GM12878 (cell line): ENCODE measurements at regions not wholly inside any gene's neighbourhood (a gene's known extent, or its start where the extent isn't known, plus 50 kb on each side); places are given as distances from the start of the nearest gene placed in this dataset.

Source experiments
- ATAC-seq: fragments of 200-7000 bp; cut with Tn5 transposase; 3 replicates; pipeline ENCODE4 v1.9.1; 2020; ENCODE audit warnings: mild to moderate bottlenecking, moderate library complexity
- BruUV-seq: library from RNA; stranded (reverse); fragments of 400-500 nt; replicated peaks from 2 replicates; lab custom pipeline; 2021; lab: Mats Ljungman, UMichigan
- CTCF ChIA-PET: fragments of 300-600 bp; sonication (Branson Sonifier 250); formaldehyde crosslinking; extraction: SDS; loops from one replicate; lab custom pipeline; 2021; ENCODE audit warnings: inconsistent platforms; lab: Yijun Ruan, JAX
- POLR2A ChIA-PET: fragments of 350-600 bp; formaldehyde crosslinking; extraction: SDS; loops from one replicate; lab custom pipeline; 2021; ENCODE audit warnings: inconsistent platforms; lab: Charles Lee
- RAD21 ChIA-PET: fragments of 300-600 bp; sonication (Branson Sonifier 250); formaldehyde crosslinking; loops from one replicate; lab custom pipeline; 2023; ENCODE audit warnings: antibody characterized with exemption; ENCODE audit not compliant: unreplicated experiment; lab: Charles Lee
- SMC1A ChIA-PET: fragments of 300-600 bp; sonication (Branson Sonifier 250); formaldehyde crosslinking; loops from one replicate; lab custom pipeline; 2023; ENCODE audit not compliant: unreplicated experiment, uncharacterized antibody; lab: Charles Lee
- DNase-seq: peaks from one replicate; pipeline ENCODE4 v3.0.0-alpha.2; 2011; ENCODE audit warnings: low read depth, low spot score
- FAIRE-seq: peaks from 3 replicates; lab custom pipeline; 2011; peaks lifted over from hg19 to GRCh38; lab: Jason Lieb, UNC
- H2AFZ ChIP-seq: 2 replicates; pipeline ENCODE4 v1.6.0; 2011; ENCODE audit warnings: low read depth, low read length, control low read depth; ENCODE audit not compliant: control insufficient read depth
- H3K27ac ChIP-seq: 2 replicates; pipeline ENCODE4 v1.5.1; 2011; ENCODE audit warnings: control low read depth; ENCODE audit not compliant: control insufficient read depth, insufficient read depth
- H3K27me3 ChIP-seq, 2 experiments: replicated peaks in 1 of 2; 2 replicates each; pipeline versions ENCODE4 v1.6.0 to v1.6.1; 2011; ENCODE audit warnings: low read length in 1 of 2; ENCODE audit not compliant: control insufficient read depth in 2 of 2, insufficient read depth in 2 of 2
- H3K36me3 ChIP-seq, 2 experiments: 2 replicates each; pipeline ENCODE4 v1.5.1; 2011; ENCODE audit warnings: low read length in 1 of 2; ENCODE audit not compliant: control insufficient read depth in 2 of 2, insufficient read depth in 2 of 2
- H3K4me1 ChIP-seq: 2 replicates; pipeline ENCODE4 v1.6.1; 2011; ENCODE audit warnings: mild to moderate bottlenecking, low read length, moderate library complexity, mixed read lengths; ENCODE audit not compliant: control insufficient read depth, insufficient read depth
- H3K4me2 ChIP-seq: 2 replicates; pipeline ENCODE4 v1.6.0; 2011; ENCODE audit warnings: control low read depth; ENCODE audit not compliant: control insufficient read depth, insufficient read depth
- H3K4me3 ChIP-seq: fragments of 200-600 bp; sonication (generic); 2 replicates; pipeline ENCODE4 v1.5.1; 2016
- H3K79me2 ChIP-seq: 2 replicates; pipeline ENCODE4 v1.6.0; 2011; ENCODE audit warnings: low read length; ENCODE audit not compliant: control insufficient read depth, insufficient read depth
- H3K9ac ChIP-seq: 2 replicates; pipeline ENCODE4 v1.8.0; 2011; ENCODE audit warnings: low read length, control low read depth, mixed read lengths; ENCODE audit not compliant: control insufficient read depth, insufficient read depth
- H3K9me3 ChIP-seq: replicated peaks from 3 replicates; pipeline ENCODE4 v1.5.1; 2011; ENCODE audit warnings: mild to moderate bottlenecking, low read length; ENCODE audit not compliant: control insufficient read depth, insufficient read depth
- H4K20me1 ChIP-seq: 2 replicates; pipeline ENCODE4 v1.6.0; 2011; ENCODE audit not compliant: control insufficient read depth, insufficient read depth
- IRF3 ChIP-seq: fragments of 450-650 bp; IDR thresholded peaks from 2 replicates; pipeline ENCODE4 v1.6.1; 2014; ENCODE audit warnings: mild to moderate bottlenecking
- KDM1A ChIP-seq: fragments of 200-600 bp; sonication (generic); IDR thresholded peaks from 2 replicates; pipeline ENCODE4 v1.6.1; 2016; ENCODE audit warnings: borderline replicate concordance
- PAX5 ChIP-seq: IDR thresholded peaks from 2 replicates; pipeline ENCODE4 v1.6.1; 2011; ENCODE audit warnings: low read depth, low read length, borderline replicate concordance
- PAX8 ChIP-seq: fragments of 450-650 bp; IDR thresholded peaks from 2 replicates; pipeline ENCODE4 v1.6.1; 2017; ENCODE audit warnings: mild to moderate bottlenecking, moderate library complexity
- RELA ChIP-seq: fragments of 450-650 bp; IDR thresholded peaks from 2 replicates; pipeline ENCODE4 v1.8.0; 2014; ENCODE audit warnings: borderline replicate concordance; ENCODE audit not compliant: partially characterized antibody
- SKIL ChIP-seq: fragments of 450-650 bp; IDR thresholded peaks from 2 replicates; pipeline ENCODE4 v1.6.1; 2017; ENCODE audit warnings: mild to moderate bottlenecking, low read depth, inconsistent platforms; ENCODE audit not compliant: poor library complexity, severe bottlenecking
- SUZ12 ChIP-seq: fragments of 200-600 bp; sonication (generic); IDR thresholded peaks from one replicate; pipeline ENCODE4 v1.6.1; 2018; ENCODE audit warnings: antibody characterized with exemption, mild to moderate bottlenecking; ENCODE audit not compliant: unreplicated experiment
- TAF1 ChIP-seq: IDR thresholded peaks from 2 replicates; pipeline ENCODE4 v1.6.1; 2011; ENCODE audit warnings: mild to moderate bottlenecking, low read depth, low read length, borderline replicate concordance
- WGBS: methylation state at CpG from one replicate; pipeline ENCODE4 v1.1.6; 2016; ENCODE audit warnings: low lambda C conversion rate; ENCODE audit not compliant: insufficient replicate concordance, insufficient coverage; ENCODE audit errors: missing lambda C conversion rate; 5-methylcytosine and 5-hydroxymethylcytosine counted together
- in situ Hi-C: fragments of 300-500 bp; cut with MboI; formaldehyde crosslinking; loops from 9 replicates; pipeline ENCODE4 v1.14.3; 2018; ENCODE audit warnings: mixed read lengths
- intact Hi-C: fragments of 100-400 bp; cut with micrococcal nuclease; formaldehyde crosslinking; loops from one replicate; pipeline ENCODE4 v1.14.2; 2022; ENCODE audit not compliant: unreplicated experiment

GRCh38 chr4:110347805-110348204, 128.2 kb upstream of the ENPEP start:
- WGBS, result 29% methylated on average over 4 of the region's 4 CpGs
- intact Hi-C loops (loop anchor here (10.0 kb wide), 1 partner anchor 167 kb away; no protein-coding TSS in a partner anchor), in situ Hi-C loops (loop anchor here (10.0 kb wide), 1 partner anchor 157 kb away; no protein-coding TSS in a partner anchor)
- TF ChIP-seq PAX8 (no peak), IRF3 (no peak), SKIL (no peak), PAX5 (no peak), TAF1 (no peak), RELA (no peak), SUZ12 (no peak), KDM1A (no peak)
- ChIA-PET RAD21 (no interaction called here), POLR2A (no interaction called here), SMC1A (interaction anchor here (1.2 kb wide), 1 partner anchor 31 kb away, joined by 3 read pairs; no protein-coding TSS in a partner anchor), CTCF (no interaction called here)
- no peak for DNase-seq
- Histone ChIP-seq H3K9me3 (no peaks in the 10 kb centered on the region; the same call in 2 of the 3 replicates), H3K79me2 (no peaks in the 10 kb centered on the region), H4K20me1 (no peaks in the 10 kb centered on the region), H3K4me1 (no peaks in the 10 kb centered on the region), H3K27ac (no peak overlapping the region), H3K36me3 (no peaks in the 10 kb centered on the region), H3K4me3 (no peak overlapping the region), H2AFZ (no peak overlapping the region), H3K9ac (no peak overlapping the region), H3K4me2 (no peak overlapping the region), H3K27me3 (0 out of 4 replicates have a peak, but pooled peaks cover 0 to 2% of the 10 kb centered on the region in 2 experiments)
- ATAC-seq, result no peak
- no peak for FAIRE-seq
- BruUV-seq, result no TSS peak
